K562 (cell line): ENCODE measurements at regions not wholly inside any gene's neighbourhood (a gene's known extent, or its start where the extent isn't known, plus 50 kb on each side); places are given as distances from the start of the nearest gene placed in this dataset.

Source experiments
- ATAC-seq: fragments of 200-7000 bp; cut with Tn5 transposase; 3 replicates; pipeline ENCODE4 v1.9.1; 2020; ENCODE audit warnings: moderate library complexity
- BruUV-seq: library from RNA; stranded (reverse); fragments of 400-500 nt; replicated peaks from 2 replicates; lab custom pipeline; 2021; lab: Mats Ljungman, UMichigan
- CTCF ChIA-PET: fragments of 300-600 bp; formaldehyde crosslinking; extraction: SDS; loops from one replicate; lab custom pipeline; 2021; ENCODE audit warnings: low intra/inter-chr PET ratio; lab: Yijun Ruan, JAX
- POLR2A ChIA-PET: fragments of 300-600, 350-650 bp; sonication (Branson Sonifier 250); formaldehyde crosslinking; extraction: SDS; loops from one replicate; lab custom pipeline; 2021; ENCODE audit warnings: antibody characterized with exemption, inconsistent platforms; lab: Yijun Ruan, JAX
- DNase-seq, 4 experiments: peaks; one replicate each; pipeline versions ENCODE4 v3.0.0 to v3.0.0-alpha.2; 2011 to 2018; ENCODE audit warnings: low spot score in 3 of 4, mixed read lengths in 3 of 4; ENCODE audit errors: extremely low read depth in 1 of 4
- FAIRE-seq: peaks from 2 replicates; lab custom pipeline; 2011; peaks lifted over from hg19 to GRCh38; lab: Jason Lieb, UNC
- H2AFZ ChIP-seq: 2 replicates; pipeline ENCODE4 v1.6.0; 2011; ENCODE audit warnings: low read depth, low read length, control low read depth, inconsistent platforms
- H3K27ac ChIP-seq: fragments of 200-600 bp; 3 replicates; pipeline ENCODE4 v1.8.0; 2011; ENCODE audit warnings: low read depth, mild to moderate bottlenecking, control low read depth, inconsistent platforms, low read length, moderate library complexity, mixed read lengths; ENCODE audit errors: extremely low read depth
- H3K27me3 ChIP-seq, 2 experiments: fragments of 300-600 bp in 1 of 2; 2 replicates in 1 of 2; 3 replicates in 1 of 2; pipeline versions ENCODE4 v1.6.0 to v1.8.0; 2011; ENCODE audit warnings: inconsistent platforms in 2 of 2, low read length in 2 of 2, mild to moderate bottlenecking in 1 of 2, mixed read lengths in 1 of 2, moderate library complexity in 1 of 2; ENCODE audit not compliant: control insufficient read depth in 2 of 2, insufficient read depth in 2 of 2
- H3K36me3 ChIP-seq: fragments of 300-600 bp; 3 replicates; pipeline ENCODE4 v1.8.0; 2011; ENCODE audit warnings: mild to moderate bottlenecking, low read length, inconsistent platforms; ENCODE audit not compliant: control insufficient read depth, insufficient read depth
- H3K4me1 ChIP-seq, 2 experiments: fragments of 200-600 bp in 1 of 2; replicated peaks in 1 of 2; 2 replicates in 1 of 2; 3 replicates in 1 of 2; pipeline versions ENCODE4 v1.5.1 to v1.8.0; 2011; ENCODE audit warnings: inconsistent platforms in 2 of 2, low read length in 2 of 2, mild to moderate bottlenecking in 1 of 2, mixed read lengths in 1 of 2, moderate library complexity in 1 of 2; ENCODE audit not compliant: control insufficient read depth in 2 of 2, insufficient read depth in 2 of 2
- H3K4me2 ChIP-seq: 2 replicates; pipeline ENCODE4 v1.6.1; 2011; ENCODE audit warnings: low read length, control low read depth, inconsistent platforms, mixed read lengths; ENCODE audit not compliant: insufficient read depth
- H3K4me3 ChIP-seq: fragments of 200-600 bp; sonication (generic), shearing (Covaris generic); 2 replicates; pipeline ENCODE4 v1.5.1; 2016; ENCODE audit warnings: control low read depth, inconsistent platforms
- H3K79me2 ChIP-seq: fragments of 200-600 bp; 3 replicates; pipeline ENCODE4 v1.8.0; 2011; ENCODE audit warnings: low read length, inconsistent platforms; ENCODE audit not compliant: control insufficient read depth, insufficient read depth
- H3K9ac ChIP-seq, 2 experiments: 2 replicates each; pipeline versions ENCODE4 v1.6.0 to v1.6.1; 2011; ENCODE audit warnings: low read depth in 2 of 2, low read length in 2 of 2, control low read depth in 1 of 2, inconsistent platforms in 1 of 2, mild to moderate bottlenecking in 1 of 2, mixed read lengths in 1 of 2; ENCODE audit not compliant: insufficient read depth in 1 of 2
- H3K9me1 ChIP-seq: one replicate; pipeline ENCODE4 v1.6.0; 2011; ENCODE audit warnings: inconsistent platforms, mild to moderate bottlenecking, low read length, moderate library complexity; ENCODE audit not compliant: control insufficient read depth, insufficient read depth
- H3K9me3 ChIP-seq: replicated peaks from 2 replicates; pipeline ENCODE4 v1.5.1; 2011; ENCODE audit warnings: low read depth, low read length, inconsistent platforms; ENCODE audit not compliant: control insufficient read depth, insufficient read depth
- H4K20me1 ChIP-seq: replicated peaks from 2 replicates; pipeline ENCODE4 v1.6.1; 2011; ENCODE audit warnings: low read length, inconsistent platforms, mixed read lengths; ENCODE audit not compliant: control insufficient read depth, insufficient read depth
- ARID4B ChIP-seq: sonication (generic); formaldehyde crosslinking; IDR thresholded peaks from 2 replicates; pipeline ENCODE4 v1.8.0; 2022; ENCODE audit warnings: mild to moderate bottlenecking, missing genetic modification reagents
- DNMT1 ChIP-seq: fragments of 450-650 bp; IDR thresholded peaks from 2 replicates; pipeline ENCODE4 v1.6.1; 2016; ENCODE audit warnings: antibody characterized with exemption, mild to moderate bottlenecking
- ETV6 ChIP-seq, 3 experiments: fragments of 150-350 bp in 1 of 3; sonication (generic) in 1 of 3; formaldehyde crosslinking in 1 of 3; IDR thresholded peaks; 2 replicates each; pipeline versions ENCODE4 v1.6.1 to v1.8.0; 2014 to 2022; ENCODE audit warnings: borderline replicate concordance in 2 of 3, low read depth in 2 of 3, antibody characterized with exemption in 1 of 3, low read length in 1 of 3, mild to moderate bottlenecking in 1 of 3, missing genetic modification reagents in 1 of 3
- MNT ChIP-seq, 2 experiments: fragments of 450-650 bp; conservative IDR thresholded peaks; 2 replicates each; pipeline ENCODE4 v1.6.1; 2017; ENCODE audit warnings: mild to moderate bottlenecking in 2 of 2, moderate library complexity in 2 of 2
- MYNN ChIP-seq, 2 experiments: sonication (generic); formaldehyde crosslinking in 1 of 2; IDR thresholded peaks; 2 replicates each; pipeline versions ENCODE4 v1.5.0 to v1.6.1; 2016 to 2020; ENCODE audit warnings: antibody characterized with exemption in 1 of 2, missing genetic modification reagents in 1 of 2
- PCBP1 ChIP-seq: fragments of 200-400 bp; formaldehyde crosslinking; IDR thresholded peaks from 2 replicates; pipeline ENCODE4 v1.6.1; 2018; ENCODE audit warnings: mild to moderate bottlenecking, low read depth, low read length; ENCODE audit not compliant: poor library complexity, severe bottlenecking
- PHF20 ChIP-seq: fragments of 450-650 bp; IDR thresholded peaks from 2 replicates; pipeline ENCODE4 v1.6.1; 2018; ENCODE audit not compliant: partially characterized antibody
- SRSF7 ChIP-seq: fragments of 200-400 bp; formaldehyde crosslinking; optimal IDR thresholded peaks from 2 replicates; pipeline ENCODE3; 2017; ENCODE audit warnings: mild to moderate bottlenecking, low read depth, low read length
- ZKSCAN3 ChIP-seq: fragments of 250-450 bp; sonication (Bioruptor Pico); IDR thresholded peaks from 2 replicates; pipeline ENCODE4 v1.4.0; 2020
- WGBS: fragments of 100-300 bp; shearing (Covaris generic); methylation state at CpG from one replicate; pipeline ENCODE4 v1.1.6; 2016; ENCODE audit warnings: low coverage, mixed read lengths; ENCODE audit not compliant: insufficient coverage; ENCODE audit errors: missing lambda C conversion rate; 5-methylcytosine and 5-hydroxymethylcytosine counted together
- in situ Hi-C: fragments of 300-500 bp; cut with MboI; formaldehyde crosslinking; loops from 4 replicates; pipeline ENCODE4 v1.15.0; 2018; ENCODE audit warnings: inconsistent platforms, mixed read lengths
- intact Hi-C: fragments of 100-400 bp; cut with micrococcal nuclease; formaldehyde crosslinking; loops from 2 replicates; pipeline ENCODE4 v1.14.2; 2022
- TF ChIP-seq, protein P1 (sequence below): IDR thresholded peaks from 2 replicates; pipeline ENCODE4 v1.6.1; 2011; ENCODE audit warnings: borderline replicate concordance, low read depth, mild to moderate bottlenecking, moderate library complexity, low read length; ENCODE audit not compliant: insufficient read depth, poor library complexity, severe bottlenecking
- TF ChIP-seq, protein P2 (sequence below): fragments of 250-450 bp; sonication (Bioruptor Pico); IDR thresholded peaks from 2 replicates; pipeline ENCODE4 v1.5.0; 2020; ENCODE audit warnings: mild to moderate bottlenecking, borderline replicate concordance

GRCh38 chr16:6949240-6949639, 383.4 kb upstream of the RBFOX1 start:
- H3K4me2 ChIP-seq: no peak overlapping the region
- no peaks in the 10 kb centered on the region for H3K79me2 ChIP-seq
- no peak overlapping the region for H3K27ac ChIP-seq
- no peak overlapping the region for H3K9ac ChIP-seq
- POLR2A ChIA-PET: interaction anchor here (0.6 kb wide), 1 partner anchor 1454 kb away, joined by 3 read pairs; no protein-coding TSS in a partner anchor
- intact Hi-C loops: no loop called here
- CTCF ChIA-PET: no interaction called here
- in situ Hi-C loops: no loop called here
- H3K9me1 ChIP-seq: no peaks in the 10 kb centered on the region
- H3K4me3 ChIP-seq: no peak overlapping the region
- DNase-seq (no peak), FAIRE-seq (no peak), ATAC-seq (no peak)
- H2AFZ ChIP-seq: no peak overlapping the region
- no TSS peak for BruUV-seq
- H4K20me1 ChIP-seq: no peaks in the 10 kb centered on the region
- 0% methylated on average over 4 of the region's 5 CpGs for WGBS
- no peaks in the 10 kb centered on the region for H3K4me1 ChIP-seq
- no peaks in the 10 kb centered on the region for H3K9me3 ChIP-seq
- no peaks in the 10 kb centered on the region; a peak in 1 of 5 replicates for H3K27me3 ChIP-seq
- H3K36me3 ChIP-seq: no peaks in the 10 kb centered on the region
- TF ChIP-seq MYNN (IDR thresholded peaks at IDR 0.05) (no peak), MYNN (CRISPR knock-in tag; IDR thresholded peaks at IDR 0.05) (no peak), PHF20 (no peak), MNT (conservative IDR thresholded peaks at IDR 0.05) (no peak), ETV6 (IDR thresholded peaks at IDR 0.05; ENCODE audit: borderline replicate concordance in 1 of 2, low read depth in 2 of 2, low read length in 1 of 2) (no peak), ETV6 (CRISPR knock-in tag; IDR thresholded peaks at IDR 0.05; ENCODE audit: borderline replicate concordance) (no peak), PCBP1 (no peak), DNMT1 (no peak), SRSF7 (no peak), ZKSCAN3 (CRISPR knock-in tag) (no peak), ARID4B (no peak)
- TF ChIP-seq, protein P1, sequence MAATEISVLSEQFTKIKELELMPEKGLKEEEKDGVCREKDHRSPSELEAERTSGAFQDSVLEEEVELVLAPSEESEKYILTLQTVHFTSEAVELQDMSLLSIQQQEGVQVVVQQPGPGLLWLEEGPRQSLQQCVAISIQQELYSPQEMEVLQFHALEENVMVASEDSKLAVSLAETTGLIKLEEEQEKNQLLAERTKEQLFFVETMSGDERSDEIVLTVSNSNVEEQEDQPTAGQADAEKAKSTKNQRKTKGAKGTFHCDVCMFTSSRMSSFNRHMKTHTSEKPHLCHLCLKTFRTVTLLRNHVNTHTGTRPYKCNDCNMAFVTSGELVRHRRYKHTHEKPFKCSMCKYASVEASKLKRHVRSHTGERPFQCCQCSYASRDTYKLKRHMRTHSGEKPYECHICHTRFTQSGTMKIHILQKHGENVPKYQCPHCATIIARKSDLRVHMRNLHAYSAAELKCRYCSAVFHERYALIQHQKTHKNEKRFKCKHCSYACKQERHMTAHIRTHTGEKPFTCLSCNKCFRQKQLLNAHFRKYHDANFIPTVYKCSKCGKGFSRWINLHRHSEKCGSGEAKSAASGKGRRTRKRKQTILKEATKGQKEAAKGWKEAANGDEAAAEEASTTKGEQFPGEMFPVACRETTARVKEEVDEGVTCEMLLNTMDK: no peak
- TF ChIP-seq, protein P2, sequence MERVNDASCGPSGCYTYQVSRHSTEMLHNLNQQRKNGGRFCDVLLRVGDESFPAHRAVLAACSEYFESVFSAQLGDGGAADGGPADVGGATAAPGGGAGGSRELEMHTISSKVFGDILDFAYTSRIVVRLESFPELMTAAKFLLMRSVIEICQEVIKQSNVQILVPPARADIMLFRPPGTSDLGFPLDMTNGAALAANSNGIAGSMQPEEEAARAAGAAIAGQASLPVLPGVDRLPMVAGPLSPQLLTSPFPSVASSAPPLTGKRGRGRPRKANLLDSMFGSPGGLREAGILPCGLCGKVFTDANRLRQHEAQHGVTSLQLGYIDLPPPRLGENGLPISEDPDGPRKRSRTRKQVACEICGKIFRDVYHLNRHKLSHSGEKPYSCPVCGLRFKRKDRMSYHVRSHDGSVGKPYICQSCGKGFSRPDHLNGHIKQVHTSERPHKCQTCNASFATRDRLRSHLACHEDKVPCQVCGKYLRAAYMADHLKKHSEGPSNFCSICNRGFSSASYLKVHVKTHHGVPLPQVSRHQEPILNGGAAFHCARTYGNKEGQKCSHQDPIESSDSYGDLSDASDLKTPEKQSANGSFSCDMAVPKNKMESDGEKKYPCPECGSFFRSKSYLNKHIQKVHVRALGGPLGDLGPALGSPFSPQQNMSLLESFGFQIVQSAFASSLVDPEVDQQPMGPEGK (CRISPR knock-in tag): no peak
